HG02870 (cell line): ENCODE measurements at regions not wholly inside any gene's neighbourhood (a gene's known extent, or its start where the extent isn't known, plus 50 kb on each side); places are given as distances from the start of the nearest gene placed in this dataset.

Experiments
- ATAC-seq: cut with Tn5 transposase; IDR thresholded peaks from one replicate; pipeline ENCODE4 v1.9.1; 2021; ENCODE audit warnings: mild to moderate bottlenecking, moderate library complexity; ENCODE audit not compliant: unreplicated experiment

- no peak for ATAC-seq
Measured at GRCh38 chr11:109153836-109154235, 268.2 kb upstream of the C11orf87 start.

GRCh38 chr11:109155291-109155690 is 266.7 kb upstream of the C11orf87 start:
- no peak for ATAC-seq

- no peak for ATAC-seq
Measured at GRCh38 chr11:109165035-109165434, 257.0 kb upstream of the C11orf87 start.

GRCh38 chr11:109166441-109166840 is 255.5 kb upstream of the C11orf87 start:
- ATAC-seq = no peak

- ATAC-seq = no peak
Measured at GRCh38 chr11:109173504-109173903, 248.5 kb upstream of the C11orf87 start.

GRCh38 chr11:109184376-109184775 is 237.6 kb upstream of the C11orf87 start:
- no peak for ATAC-seq

- ATAC-seq = no peak
Measured at GRCh38 chr11:109192864-109193263, 229.1 kb upstream of the C11orf87 start.

- no peak for ATAC-seq
Measured at GRCh38 chr11:109193880-109194279, 228.1 kb upstream of the C11orf87 start.

- ATAC-seq = no peak
Measured at GRCh38 chr11:109196016-109196415, 226.0 kb upstream of the C11orf87 start.

- no peak for ATAC-seq
Measured at GRCh38 chr11:109197656-109198055, 224.3 kb upstream of the C11orf87 start.

GRCh38 chr11:109203176-109203575 is 218.8 kb upstream of the C11orf87 start:
- no peak for ATAC-seq

GRCh38 chr11:109205312-109205711 is 216.7 kb upstream of the C11orf87 start:
- ATAC-seq = no peak

- no peak for ATAC-seq
Measured at GRCh38 chr11:109208121-109208520, 213.9 kb upstream of the C11orf87 start.

- ATAC-seq = no peak
Measured at GRCh38 chr11:109209572-109209971, 212.4 kb upstream of the C11orf87 start.

- no peak for ATAC-seq
Measured at GRCh38 chr11:109221190-109221589, 200.8 kb upstream of the C11orf87 start.

GRCh38 chr11:109222761-109223160 is 199.2 kb upstream of the C11orf87 start:
- no peak for ATAC-seq

- no peak for ATAC-seq
Measured at GRCh38 chr11:109223451-109223850, 198.5 kb upstream of the C11orf87 start.

- no peak for ATAC-seq
Measured at GRCh38 chr11:109229682-109230081, 192.3 kb upstream of the C11orf87 start.

- no peak for ATAC-seq
Measured at GRCh38 chr11:109236188-109236587, 185.8 kb upstream of the C11orf87 start.

GRCh38 chr11:109236696-109237095 is 185.3 kb upstream of the C11orf87 start:
- ATAC-seq = no peak

GRCh38 chr11:109237636-109238035 is 184.4 kb upstream of the C11orf87 start:
- no peak for ATAC-seq

GRCh38 chr11:109241988-109242536 is 179.9 kb upstream of the C11orf87 start:
- ATAC-seq = no peak

GRCh38 chr11:109247071-109247470 is 174.9 kb upstream of the C11orf87 start:
- no peak for ATAC-seq
